ENCODE measurements at regions not wholly inside any gene's neighbourhood (a gene's known extent, or its start where the extent isn't known, plus 50 kb on each side); places are given as distances from the start of the nearest gene placed in this dataset.

DNA sequence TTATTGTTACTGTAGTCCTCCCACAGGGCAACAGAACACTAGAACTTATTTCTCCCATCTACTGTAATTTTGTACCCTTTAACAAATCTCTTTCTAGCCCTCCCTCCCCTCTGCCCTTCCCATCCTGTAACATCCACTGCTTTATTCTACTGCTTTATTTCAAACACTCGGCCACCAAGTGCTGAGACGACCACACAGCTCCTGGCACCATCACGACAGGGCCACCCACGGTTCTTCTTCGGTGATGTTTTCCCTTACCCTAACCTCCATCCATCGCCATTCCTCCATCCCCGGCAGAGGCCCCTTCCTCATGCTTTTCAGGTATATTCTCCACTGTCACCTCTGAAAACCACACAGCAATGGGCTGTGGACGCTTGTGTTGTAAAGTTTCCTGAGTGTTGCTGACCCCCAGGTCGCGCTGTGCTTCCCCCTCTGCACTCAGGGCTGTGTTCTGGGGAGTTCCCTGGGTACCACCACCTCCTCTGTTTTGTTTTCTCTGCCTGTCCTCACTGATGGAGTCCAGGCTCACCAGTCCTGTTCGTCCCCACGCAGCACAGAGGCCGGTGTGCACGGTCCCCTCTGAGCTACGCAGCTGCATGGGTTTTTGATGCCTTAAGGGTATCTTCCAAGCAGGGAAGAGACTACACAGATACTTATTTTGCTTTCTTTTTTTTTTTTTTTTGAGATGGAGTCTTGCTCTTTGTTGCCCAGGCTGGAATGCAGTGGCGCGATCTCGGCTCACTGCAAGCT, 207.2 kb upstream of the TMEM132C start:
- TF ChIP-seq, protein P1, sequence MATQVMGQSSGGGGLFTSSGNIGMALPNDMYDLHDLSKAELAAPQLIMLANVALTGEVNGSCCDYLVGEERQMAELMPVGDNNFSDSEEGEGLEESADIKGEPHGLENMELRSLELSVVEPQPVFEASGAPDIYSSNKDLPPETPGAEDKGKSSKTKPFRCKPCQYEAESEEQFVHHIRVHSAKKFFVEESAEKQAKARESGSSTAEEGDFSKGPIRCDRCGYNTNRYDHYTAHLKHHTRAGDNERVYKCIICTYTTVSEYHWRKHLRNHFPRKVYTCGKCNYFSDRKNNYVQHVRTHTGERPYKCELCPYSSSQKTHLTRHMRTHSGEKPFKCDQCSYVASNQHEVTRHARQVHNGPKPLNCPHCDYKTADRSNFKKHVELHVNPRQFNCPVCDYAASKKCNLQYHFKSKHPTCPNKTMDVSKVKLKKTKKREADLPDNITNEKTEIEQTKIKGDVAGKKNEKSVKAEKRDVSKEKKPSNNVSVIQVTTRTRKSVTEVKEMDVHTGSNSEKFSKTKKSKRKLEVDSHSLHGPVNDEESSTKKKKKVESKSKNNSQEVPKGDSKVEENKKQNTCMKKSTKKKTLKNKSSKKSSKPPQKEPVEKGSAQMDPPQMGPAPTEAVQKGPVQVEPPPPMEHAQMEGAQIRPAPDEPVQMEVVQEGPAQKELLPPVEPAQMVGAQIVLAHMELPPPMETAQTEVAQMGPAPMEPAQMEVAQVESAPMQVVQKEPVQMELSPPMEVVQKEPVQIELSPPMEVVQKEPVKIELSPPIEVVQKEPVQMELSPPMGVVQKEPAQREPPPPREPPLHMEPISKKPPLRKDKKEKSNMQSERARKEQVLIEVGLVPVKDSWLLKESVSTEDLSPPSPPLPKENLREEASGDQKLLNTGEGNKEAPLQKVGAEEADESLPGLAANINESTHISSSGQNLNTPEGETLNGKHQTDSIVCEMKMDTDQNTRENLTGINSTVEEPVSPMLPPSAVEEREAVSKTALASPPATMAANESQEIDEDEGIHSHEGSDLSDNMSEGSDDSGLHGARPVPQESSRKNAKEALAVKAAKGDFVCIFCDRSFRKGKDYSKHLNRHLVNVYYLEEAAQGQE (IDR thresholded peaks at IDR 0.05; ENCODE audit: insufficient replicate concordance, low read depth), result no peak
- TF ChIP-seq, protein P2, sequence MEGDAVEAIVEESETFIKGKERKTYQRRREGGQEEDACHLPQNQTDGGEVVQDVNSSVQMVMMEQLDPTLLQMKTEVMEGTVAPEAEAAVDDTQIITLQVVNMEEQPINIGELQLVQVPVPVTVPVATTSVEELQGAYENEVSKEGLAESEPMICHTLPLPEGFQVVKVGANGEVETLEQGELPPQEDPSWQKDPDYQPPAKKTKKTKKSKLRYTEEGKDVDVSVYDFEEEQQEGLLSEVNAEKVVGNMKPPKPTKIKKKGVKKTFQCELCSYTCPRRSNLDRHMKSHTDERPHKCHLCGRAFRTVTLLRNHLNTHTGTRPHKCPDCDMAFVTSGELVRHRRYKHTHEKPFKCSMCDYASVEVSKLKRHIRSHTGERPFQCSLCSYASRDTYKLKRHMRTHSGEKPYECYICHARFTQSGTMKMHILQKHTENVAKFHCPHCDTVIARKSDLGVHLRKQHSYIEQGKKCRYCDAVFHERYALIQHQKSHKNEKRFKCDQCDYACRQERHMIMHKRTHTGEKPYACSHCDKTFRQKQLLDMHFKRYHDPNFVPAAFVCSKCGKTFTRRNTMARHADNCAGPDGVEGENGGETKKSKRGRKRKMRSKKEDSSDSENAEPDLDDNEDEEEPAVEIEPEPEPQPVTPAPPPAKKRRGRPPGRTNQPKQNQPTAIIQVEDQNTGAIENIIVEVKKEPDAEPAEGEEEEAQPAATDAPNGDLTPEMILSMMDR (IDR thresholded peaks at IDR 0.05; ENCODE audit: insufficient read depth, low read length), result no peak

All from HL-60 (cell line).